ENCODE measurements at regions not wholly inside any gene's neighbourhood (a gene's known extent, or its start where the extent isn't known, plus 50 kb on each side); places are given as distances from the start of the nearest gene placed in this dataset.

GRCh38 chr18:28855989-28856388 lies 679.1 kb upstream of the CDH2 start:
- TF ChIP-seq CTCF (IDR thresholded peaks at IDR 0.05) (no peak), POLR2AphosphoS5 (IDR thresholded peaks at IDR 0.05; ENCODE audit: low read depth, low read length) (no peak), SIN3A (IDR thresholded peaks at IDR 0.05; ENCODE audit: borderline replicate concordance, insufficient read depth, low read depth, low read length) (no peak), REST (IDR thresholded peaks at IDR 0.05; ENCODE audit: insufficient read depth in 1 of 2, low read depth in 2 of 2, low read length in 1 of 2) (no peak)

Measured in Panc1 (cell line).